ENCODE measurements at regions not wholly inside any gene's neighbourhood (a gene's known extent, or its start where the extent isn't known, plus 50 kb on each side); places are given as distances from the start of the nearest gene placed in this dataset.
"Not testable (repeated sequence)": the region's sequence is repeated elsewhere in the genome, so short reads cannot be mapped to it uniquely, and the experiment has no call there.

DNA sequence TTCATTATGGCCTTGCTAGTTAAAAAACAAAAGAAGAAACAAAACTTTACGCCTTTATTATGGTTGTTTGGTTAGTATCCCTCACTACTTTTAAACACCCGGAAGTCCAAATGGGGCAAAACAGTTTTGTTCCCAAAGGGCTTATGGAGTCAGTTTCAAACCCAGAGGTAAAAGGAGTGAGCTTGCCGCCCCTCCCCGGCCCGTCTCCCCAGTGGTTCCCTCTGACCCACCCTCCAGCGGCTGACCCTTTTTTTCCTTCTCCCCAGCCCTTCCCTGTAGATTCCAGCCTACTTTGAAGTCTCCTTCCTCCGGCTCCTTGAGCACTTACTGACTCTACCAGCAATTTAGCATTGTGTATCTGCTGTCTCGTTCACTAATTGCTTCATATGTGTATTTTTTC lies 209.2 kb downstream of the ICOS start:
- POLR2A ChIA-PET = no interaction called here

DNA sequence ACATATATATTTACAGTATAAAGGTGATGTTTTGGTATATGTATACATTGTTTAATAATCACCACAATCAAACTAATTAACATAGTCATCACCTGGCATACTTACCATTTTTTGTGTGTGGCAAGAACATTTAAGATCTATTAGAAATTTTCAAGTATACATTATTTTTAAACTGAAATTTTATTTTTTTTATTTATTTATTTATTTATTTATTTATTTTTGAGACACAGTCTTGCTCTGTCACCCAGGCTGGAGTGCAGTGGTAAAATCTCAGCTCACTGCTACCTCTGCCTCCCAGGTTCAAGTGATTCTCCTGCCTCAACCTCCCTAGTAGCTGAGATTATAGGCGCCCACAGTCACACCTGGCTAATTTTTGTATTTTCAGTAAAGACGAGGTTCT lies 210.5 kb downstream of the ICOS start:
- H3K4me3 ChIP-seq; H3K4me2 ChIP-seq; FAIRE-seq; H3K9me3 ChIP-seq; H3K4me1 ChIP-seq; ATAC-seq; H3K27ac ChIP-seq; POLR2A ChIA-PET; DNase-seq (ENCODE audit: low read depth in 1 of 2, low spot score in 1 of 2): not testable (repeated sequence)
- CTCF ChIA-PET = interaction anchor here (1.2 kb wide), 1 partner anchor 9 kb away, joined by 3 read pairs; no protein-coding TSS in a partner anchor
- WGBS (ENCODE audit: missing lambda C conversion rate) = 76% methylated on average over 2 of the region's 2 CpGs
- TF ChIP-seq ZC3H11A (IDR thresholded peaks at IDR 0.05) = 0 out of 2 replicates have a peak, but pooled peaks have one; percentile 8

More for the DNA sequence above, 209.2 kb downstream of the ICOS start:
- CTCF ChIA-PET = interaction anchor here (0.5 to 2.6 kb wide), 23 partner anchors 8 to 1789 kb away, joined by 3 to 22 read pairs (median 4); no protein-coding TSS in a partner anchor
- FAIRE-seq (no peak), DNase-seq (ENCODE audit: low read depth in 1 of 2, low spot score in 1 of 2) (no peak), ATAC-seq (peak; percentile 22 to 47; a peak in 3 of 6 replicates)
- Histone ChIP-seq H3K4me3 (peak overlapping the region; percentile 45), H3K27ac (peak overlapping the region; percentile 35 to 57; a peak in 4 of 6 replicates), H3K4me1 (no peaks in the 10 kb centered on the region), H3K4me2 (peak overlapping the region; percentile 77), H3K9me3 (peaks cover 3% of the 10 kb centered on the region; the same call in 1 of the 3 replicates)
- TF ChIP-seq MYC (IDR thresholded peaks at IDR 0.05; ENCODE audit: borderline replicate concordance, low read length) (no peak), RFX5 (IDR thresholded peaks at IDR 0.05) (no peak), TP53 (CRISPR knock-in tag; IDR thresholded peaks at IDR 0.05) (no peak), RNF2 (IDR thresholded peaks at IDR 0.05; ENCODE audit: borderline replicate concordance, low read depth) (no peak), EP300 (IDR thresholded peaks at IDR 0.05) (no peak), NR3C1 (IDR thresholded peaks at IDR 0.05) (no peak), FOSL2 (IDR thresholded peaks at IDR 0.05) (no peak), FOSL2 (CRISPR knock-in tag; IDR thresholded peaks at IDR 0.05) (no peak), CHD2 (IDR thresholded peaks at IDR 0.05; ENCODE audit: low read length, partially characterized antibody) (no peak)
- TF ChIP-seq, protein P1, sequence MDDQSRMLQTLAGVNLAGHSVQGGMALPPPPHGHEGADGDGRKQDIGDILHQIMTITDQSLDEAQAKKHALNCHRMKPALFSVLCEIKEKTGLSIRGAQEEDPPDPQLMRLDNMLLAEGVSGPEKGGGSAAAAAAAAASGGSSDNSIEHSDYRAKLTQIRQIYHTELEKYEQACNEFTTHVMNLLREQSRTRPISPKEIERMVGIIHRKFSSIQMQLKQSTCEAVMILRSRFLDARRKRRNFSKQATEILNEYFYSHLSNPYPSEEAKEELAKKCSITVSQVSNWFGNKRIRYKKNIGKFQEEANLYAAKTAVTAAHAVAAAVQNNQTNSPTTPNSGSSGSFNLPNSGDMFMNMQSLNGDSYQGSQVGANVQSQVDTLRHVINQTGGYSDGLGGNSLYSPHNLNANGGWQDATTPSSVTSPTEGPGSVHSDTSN (IDR thresholded peaks at IDR 0.05) = no peak
- TF ChIP-seq, protein P2, sequence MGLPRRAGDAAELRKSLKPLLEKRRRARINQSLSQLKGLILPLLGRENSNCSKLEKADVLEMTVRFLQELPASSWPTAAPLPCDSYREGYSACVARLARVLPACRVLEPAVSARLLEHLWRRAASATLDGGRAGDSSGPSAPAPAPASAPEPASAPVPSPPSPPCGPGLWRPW (IDR thresholded peaks at IDR 0.05) = no peak
- TF ChIP-seq, protein P3, sequence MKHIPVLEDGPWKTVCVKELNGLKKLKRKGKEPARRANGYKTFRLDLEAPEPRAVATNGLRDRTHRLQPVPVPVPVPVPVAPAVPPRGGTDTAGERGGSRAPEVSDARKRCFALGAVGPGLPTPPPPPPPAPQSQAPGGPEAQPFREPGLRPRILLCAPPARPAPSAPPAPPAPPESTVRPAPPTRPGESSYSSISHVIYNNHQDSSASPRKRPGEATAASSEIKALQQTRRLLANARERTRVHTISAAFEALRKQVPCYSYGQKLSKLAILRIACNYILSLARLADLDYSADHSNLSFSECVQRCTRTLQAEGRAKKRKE (CRISPR knock-in tag; IDR thresholded peaks at IDR 0.05; ENCODE audit: low read depth) = no peak
- WGBS (ENCODE audit: missing lambda C conversion rate) = 12% methylated on average over 8 of the region's 8 CpGs

DNA sequence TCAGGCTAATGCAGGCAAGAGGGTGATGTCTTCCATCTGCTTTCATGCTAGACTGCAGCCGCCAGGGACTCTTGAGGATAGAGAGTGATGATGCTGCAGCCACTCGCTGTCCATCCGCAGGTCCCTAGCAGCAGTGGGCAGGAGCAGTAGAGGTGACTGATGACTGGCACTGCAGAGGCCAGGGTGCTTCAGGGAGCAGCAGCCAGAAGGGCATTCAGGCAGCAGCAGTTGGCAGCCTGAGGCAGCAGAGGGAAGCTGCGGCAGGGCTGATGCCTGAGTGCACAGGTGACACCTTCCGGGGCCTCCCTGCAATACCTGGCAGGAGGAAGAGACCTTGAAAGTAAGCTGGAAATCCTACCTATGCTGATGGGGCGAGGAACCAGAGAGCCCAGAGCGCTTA lies 214.2 kb downstream of the ICOS start:
- no peak overlapping the region for H3K4me3 ChIP-seq
- H3K27ac ChIP-seq = no peak overlapping the region
- DNase-seq (ENCODE audit: low read depth in 1 of 2, low spot score in 1 of 2) (no peak), ATAC-seq (peak in 1 of 2 experiments; percentile 51; a peak in 4 of 6 replicates), FAIRE-seq (no peak)
- TF ChIP-seq HOXB13 (CRISPR knock-in tag; IDR thresholded peaks at IDR 0.05; ENCODE audit: low read depth) (no peak), EHMT2 (IDR thresholded peaks at IDR 0.05; ENCODE audit: low read depth) (no peak), POLR2A (IDR thresholded peaks at IDR 0.05; ENCODE audit: low read length) (no peak)
- H3K4me2 ChIP-seq = no peak overlapping the region
- ChIA-PET POLR2A (no interaction called here), CTCF (interaction anchor here (2.7 kb wide), 1 partner anchor 1797 kb away, joined by 7 read pairs; no protein-coding TSS in a partner anchor)
- H3K9me3 ChIP-seq = peaks cover 3% of the 10 kb centered on the region; the same call in 1 of the 3 replicates
- H3K4me1 ChIP-seq = no peaks in the 10 kb centered on the region
- WGBS (ENCODE audit: missing lambda C conversion rate) = 57% methylated on average over 7 of the region's 7 CpGs

DNA sequence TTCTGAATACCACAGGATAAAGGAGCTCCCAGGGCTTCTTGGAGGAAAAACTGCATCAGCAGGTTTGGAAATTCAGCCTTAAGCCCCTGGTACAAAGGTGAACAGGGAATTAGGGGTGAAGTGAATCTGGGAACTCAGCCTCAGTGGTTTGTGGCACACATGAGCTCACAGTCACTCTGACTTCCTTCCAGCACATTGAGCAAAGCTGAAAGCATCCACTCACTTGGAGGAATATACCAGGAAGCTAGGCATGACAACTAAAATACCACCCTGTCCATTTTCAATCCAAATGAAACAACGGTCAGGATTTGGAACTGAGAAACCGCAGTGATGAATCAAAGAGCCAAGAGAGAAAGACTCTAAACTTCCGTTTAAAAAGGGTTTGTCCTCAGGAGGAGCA lies 216.1 kb downstream of the ICOS start:
- TF ChIP-seq, protein P4, sequence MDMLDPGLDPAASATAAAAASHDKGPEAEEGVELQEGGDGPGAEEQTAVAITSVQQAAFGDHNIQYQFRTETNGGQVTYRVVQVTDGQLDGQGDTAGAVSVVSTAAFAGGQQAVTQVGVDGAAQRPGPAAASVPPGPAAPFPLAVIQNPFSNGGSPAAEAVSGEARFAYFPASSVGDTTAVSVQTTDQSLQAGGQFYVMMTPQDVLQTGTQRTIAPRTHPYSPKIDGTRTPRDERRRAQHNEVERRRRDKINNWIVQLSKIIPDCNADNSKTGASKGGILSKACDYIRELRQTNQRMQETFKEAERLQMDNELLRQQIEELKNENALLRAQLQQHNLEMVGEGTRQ (IDR thresholded peaks at IDR 0.05) = no peak
- TF ChIP-seq MYC (IDR thresholded peaks at IDR 0.05; ENCODE audit: borderline replicate concordance, low read length) = no peak
- no peak for TF ChIP-seq ZFP36 (IDR thresholded peaks at IDR 0.05; ENCODE audit: borderline replicate concordance, partially characterized antibody)
- TF ChIP-seq MAFK (IDR thresholded peaks at IDR 0.05; ENCODE audit: partially characterized antibody) = no peak
- TF ChIP-seq, protein P1 (IDR thresholded peaks at IDR 0.05) = no peak
- TF ChIP-seq, protein P5, sequence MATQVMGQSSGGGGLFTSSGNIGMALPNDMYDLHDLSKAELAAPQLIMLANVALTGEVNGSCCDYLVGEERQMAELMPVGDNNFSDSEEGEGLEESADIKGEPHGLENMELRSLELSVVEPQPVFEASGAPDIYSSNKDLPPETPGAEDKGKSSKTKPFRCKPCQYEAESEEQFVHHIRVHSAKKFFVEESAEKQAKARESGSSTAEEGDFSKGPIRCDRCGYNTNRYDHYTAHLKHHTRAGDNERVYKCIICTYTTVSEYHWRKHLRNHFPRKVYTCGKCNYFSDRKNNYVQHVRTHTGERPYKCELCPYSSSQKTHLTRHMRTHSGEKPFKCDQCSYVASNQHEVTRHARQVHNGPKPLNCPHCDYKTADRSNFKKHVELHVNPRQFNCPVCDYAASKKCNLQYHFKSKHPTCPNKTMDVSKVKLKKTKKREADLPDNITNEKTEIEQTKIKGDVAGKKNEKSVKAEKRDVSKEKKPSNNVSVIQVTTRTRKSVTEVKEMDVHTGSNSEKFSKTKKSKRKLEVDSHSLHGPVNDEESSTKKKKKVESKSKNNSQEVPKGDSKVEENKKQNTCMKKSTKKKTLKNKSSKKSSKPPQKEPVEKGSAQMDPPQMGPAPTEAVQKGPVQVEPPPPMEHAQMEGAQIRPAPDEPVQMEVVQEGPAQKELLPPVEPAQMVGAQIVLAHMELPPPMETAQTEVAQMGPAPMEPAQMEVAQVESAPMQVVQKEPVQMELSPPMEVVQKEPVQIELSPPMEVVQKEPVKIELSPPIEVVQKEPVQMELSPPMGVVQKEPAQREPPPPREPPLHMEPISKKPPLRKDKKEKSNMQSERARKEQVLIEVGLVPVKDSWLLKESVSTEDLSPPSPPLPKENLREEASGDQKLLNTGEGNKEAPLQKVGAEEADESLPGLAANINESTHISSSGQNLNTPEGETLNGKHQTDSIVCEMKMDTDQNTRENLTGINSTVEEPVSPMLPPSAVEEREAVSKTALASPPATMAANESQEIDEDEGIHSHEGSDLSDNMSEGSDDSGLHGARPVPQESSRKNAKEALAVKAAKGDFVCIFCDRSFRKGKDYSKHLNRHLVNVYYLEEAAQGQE (IDR thresholded peaks at IDR 0.05) = no peak
- no peak for TF ChIP-seq HEYL (CRISPR knock-in tag; IDR thresholded peaks at IDR 0.05)
- no peak for TF ChIP-seq CHD4 (IDR thresholded peaks at IDR 0.05; ENCODE audit: borderline replicate concordance)
- TF ChIP-seq HOXB13 (CRISPR knock-in tag; IDR thresholded peaks at IDR 0.05; ENCODE audit: low read depth) = no peak
- CTCF ChIA-PET = interaction anchor here (0.6 to 3.5 kb wide), 2 partner anchors 8 to 1527 kb away, joined by 3 to 22 read pairs; no protein-coding TSS in a partner anchor
- no peak for FAIRE-seq
- H3K27ac ChIP-seq = no peak overlapping the region
- ATAC-seq = no peak
- no peaks in the 10 kb centered on the region for H3K4me1 ChIP-seq
- H3K9me3 ChIP-seq = peaks cover 8% of the 10 kb centered on the region; the same call in 1 of the 3 replicates
- POLR2A ChIA-PET = interaction anchor here (0.7 kb wide), 1 partner anchor 103 kb away, joined by 7 read pairs; no protein-coding TSS in a partner anchor
- no peak overlapping the region for H3K4me2 ChIP-seq
- no peak overlapping the region for H3K4me3 ChIP-seq
- WGBS (ENCODE audit: missing lambda C conversion rate) = 3% methylated on average over 3 of the region's 3 CpGs
- DNase-seq (ENCODE audit: low read depth in 1 of 2, low spot score in 1 of 2) = no peak
